GM23248 (cell line): ENCODE measurements at regions not wholly inside any gene's neighbourhood (a gene's known extent, or its start where the extent isn't known, plus 50 kb on each side); places are given as distances from the start of the nearest gene placed in this dataset.
A peak's percentile ranks its signal among the peaks of the same experiment; 100 is the strongest.

Experiments used
- DNase-seq: peaks from one replicate; pipeline ENCODE4 v3.0.0-alpha.2; 2015
- H2AFZ ChIP-seq: fragments of 200-600 bp; sonication (generic); 2 replicates; pipeline ENCODE4 v1.6.1; 2016; ENCODE audit warnings: antibody characterized with exemption
- H3F3A ChIP-seq: fragments of 200-600 bp; sonication (generic); 2 replicates; pipeline ENCODE4 v1.6.1; 2016; ENCODE audit warnings: mild to moderate bottlenecking, antibody characterized with exemption, mixed run types; ENCODE audit not compliant: insufficient read depth
- H3K27ac ChIP-seq: fragments of 200-600 bp; sonication (generic); 2 replicates; pipeline ENCODE4 v1.5.1; 2016; ENCODE audit warnings: mild to moderate bottlenecking
- H3K27me3 ChIP-seq: fragments of 200-600 bp; sonication (generic); replicated peaks from 2 replicates; pipeline ENCODE4 v1.6.1; 2016; ENCODE audit warnings: mild to moderate bottlenecking; ENCODE audit not compliant: insufficient read depth
- H3K36me3 ChIP-seq: fragments of 200-600 bp; sonication (generic); 2 replicates; pipeline ENCODE4 v1.6.1; 2016; ENCODE audit warnings: low read depth, mild to moderate bottlenecking
- H3K4me1 ChIP-seq: fragments of 200-600 bp; sonication (generic); 2 replicates; pipeline ENCODE4 v1.6.1; 2016; ENCODE audit warnings: mild to moderate bottlenecking; ENCODE audit not compliant: insufficient read depth
- H3K4me2 ChIP-seq: fragments of 200-600 bp; sonication (generic); one replicate; pipeline ENCODE4 v1.6.1; 2016; ENCODE audit warnings: mild to moderate bottlenecking; ENCODE audit not compliant: unreplicated experiment
- H3K4me3 ChIP-seq: fragments of 200-600 bp; sonication (generic); 2 replicates; pipeline ENCODE4 v1.5.1; 2016; ENCODE audit warnings: mild to moderate bottlenecking
- H3K79me2 ChIP-seq: fragments of 200-600 bp; sonication (generic); 2 replicates; pipeline ENCODE4 v1.6.1; 2016; ENCODE audit warnings: mild to moderate bottlenecking; ENCODE audit not compliant: insufficient read depth
- H3K9ac ChIP-seq: fragments of 200-600 bp; sonication (generic); 2 replicates; pipeline ENCODE4 v1.6.1; 2016; ENCODE audit warnings: mild to moderate bottlenecking
- H3K9me2 ChIP-seq: fragments of 200-600 bp; sonication (generic); 2 replicates; pipeline ENCODE4 v1.6.1; 2016; ENCODE audit warnings: mixed run types, mild to moderate bottlenecking, moderate library complexity; ENCODE audit not compliant: insufficient read depth
- H3K9me3 ChIP-seq: fragments of 200-600 bp; sonication (generic); one replicate; pipeline ENCODE4 v1.6.1; 2017; ENCODE audit warnings: low read depth
- H4K20me1 ChIP-seq: fragments of 200-600 bp; sonication (generic); 2 replicates; pipeline ENCODE4 v1.6.0; 2016; ENCODE audit not compliant: insufficient read depth
- EZH2 ChIP-seq: fragments of 200-600 bp; sonication (generic); IDR thresholded peaks from 2 replicates; pipeline ENCODE4 v1.6.1; 2018; ENCODE audit warnings: antibody characterized with exemption, mild to moderate bottlenecking; ENCODE audit not compliant: insufficient read depth, poor library complexity, severe bottlenecking
- EZH2phosphoT487 ChIP-seq: fragments of 200-600 bp; sonication (generic); IDR thresholded peaks from 2 replicates; pipeline ENCODE4 v1.6.1; 2018; ENCODE audit warnings: antibody characterized with exemption, moderate library complexity, mild to moderate bottlenecking, low read depth; ENCODE audit not compliant: insufficient read depth
- WGBS, 2 experiments: methylation state at CpG; one replicate each; pipeline ENCODE4 v1.1.6; 2015 to 2017; ENCODE audit warnings: low lambda C conversion rate in 2 of 2, low coverage in 1 of 2; ENCODE audit errors: missing lambda C conversion rate in 2 of 2; 5-methylcytosine and 5-hydroxymethylcytosine counted together
- in situ Hi-C: fragments of 300-500 bp; cut with MboI; formaldehyde crosslinking; loops from 2 replicates; pipeline ENCODE4 v1.15.0; 2020

DNA sequence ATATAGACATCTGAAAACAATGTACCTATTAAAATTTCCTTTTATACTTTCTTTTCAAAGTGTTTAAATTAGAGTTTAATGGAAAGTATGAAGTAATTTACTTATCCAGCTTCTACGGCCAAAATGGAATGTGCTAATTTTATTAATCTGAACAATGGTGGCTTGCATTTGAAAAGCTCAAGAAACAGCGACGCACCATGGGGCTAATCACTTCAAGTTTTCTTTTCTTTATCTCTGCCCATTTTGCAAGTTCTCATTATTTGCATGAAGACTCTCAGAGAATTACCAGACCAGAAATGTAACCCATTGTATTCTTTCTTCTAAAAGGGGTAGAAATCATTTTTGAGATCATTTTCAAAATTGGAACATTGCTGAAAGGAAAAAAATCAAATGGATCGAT, 204.0 kb upstream of the STARD13 start:
- in situ Hi-C loops, result no loop called here

GRCh38 chr13:33490461-33491327, 205.1 kb upstream of the STARD13 start:
- H2AFZ ChIP-seq, result peak overlapping the region; percentile 42
- no peaks in the 10 kb centered on the region for H3K27me3 ChIP-seq
- DNase-seq, result peak; percentile 23
- TF ChIP-seq EZH2phosphoT487 (no peak), EZH2 (no peak)
- WGBS, 2 experiments, result 73 to 75% methylated on average over 16 to 17 of the region's 17 CpGs
- no peaks in the 10 kb centered on the region for H3K9me3 ChIP-seq
- H3K36me3 ChIP-seq, result no peaks in the 10 kb centered on the region
- no peak overlapping the region for H3K4me3 ChIP-seq
- H4K20me1 ChIP-seq, result no peaks in the 10 kb centered on the region
- peaks cover 24% of the 10 kb centered on the region for H3K4me1 ChIP-seq
- H3K9me2 ChIP-seq, result no peaks in the 10 kb centered on the region
- in situ Hi-C loops, result no loop called here
- H3K27ac ChIP-seq, result no peak overlapping the region
- peaks cover 5% of the 10 kb centered on the region; the same call in 1 of the 2 replicates for H3F3A ChIP-seq
- H3K9ac ChIP-seq, result no peak overlapping the region
- no peak overlapping the region for H3K4me2 ChIP-seq
- no peaks in the 10 kb centered on the region for H3K79me2 ChIP-seq

More for the DNA sequence above, 204.0 kb upstream of the STARD13 start:
- Histone ChIP-seq H3F3A (no peaks in the 10 kb centered on the region), H3K27ac (no peak overlapping the region), H3K9me2 (no peaks in the 10 kb centered on the region), H3K36me3 (no peaks in the 10 kb centered on the region), H2AFZ (no peak overlapping the region), H3K4me3 (no peak overlapping the region), H3K9me3 (no peaks in the 10 kb centered on the region), H3K27me3 (no peaks in the 10 kb centered on the region), H3K79me2 (no peaks in the 10 kb centered on the region), H3K9ac (no peak overlapping the region), H3K4me1 (peaks cover 14% of the 10 kb centered on the region; the same call in 1 of the 2 replicates), H4K20me1 (no peaks in the 10 kb centered on the region), H3K4me2 (no peak overlapping the region)
- DNase-seq, result no peak
- 67 to 70% methylated on average over 4 of the region's 4 CpGs for WGBS, 2 experiments
- no peak for TF ChIP-seq EZH2phosphoT487

GRCh38 chr13:33493672-33494365, 208.3 kb upstream of the STARD13 start:
- Histone ChIP-seq H3K9ac (no peak overlapping the region), H4K20me1 (no peaks in the 10 kb centered on the region), H3K79me2 (no peaks in the 10 kb centered on the region), H3F3A (peaks cover 22% of the 10 kb centered on the region; the same call in 1 of the 2 replicates), H3K27me3 (no peaks in the 10 kb centered on the region), H3K36me3 (no peaks in the 10 kb centered on the region), H3K9me2 (peaks cover 5% of the 10 kb centered on the region; the same call in 1 of the 2 replicates), H3K27ac (no peak overlapping the region), H3K4me3 (no peak overlapping the region), H3K4me2 (no peak overlapping the region), H3K9me3 (no peaks in the 10 kb centered on the region), H2AFZ (no peak overlapping the region), H3K4me1 (peaks cover 24% of the 10 kb centered on the region)
- WGBS, 2 experiments, result 97 to 98% methylated on average over 6 of the region's 6 CpGs
- in situ Hi-C loops, result no loop called here
- DNase-seq, result no peak
- TF ChIP-seq EZH2phosphoT487 (no peak), EZH2 (no peak)

GRCh38 chr13:33494596-33495204, 209.1 kb upstream of the STARD13 start:
- Histone ChIP-seq H3K4me3 (no peak overlapping the region), H2AFZ (peak overlapping the region; percentile 40; the same call in 1 of the 2 replicates), H3K27me3 (no peaks in the 10 kb centered on the region), H3K9me2 (peaks cover 5% of the 10 kb centered on the region; the same call in 1 of the 2 replicates), H3K9ac (no peak overlapping the region), H4K20me1 (no peaks in the 10 kb centered on the region), H3K4me1 (peaks cover 24% of the 10 kb centered on the region), H3K27ac (peak overlapping the region; percentile 56), H3K79me2 (no peaks in the 10 kb centered on the region), H3K9me3 (no peaks in the 10 kb centered on the region), H3K36me3 (no peaks in the 10 kb centered on the region), H3F3A (peaks cover 22% of the 10 kb centered on the region; the same call in 1 of the 2 replicates), H3K4me2 (peak overlapping the region; percentile 6)
- in situ Hi-C loops, result no loop called here
- 50 to 54% methylated on average over 4 of the region's 4 CpGs for WGBS, 2 experiments
- peak; percentile 68 for DNase-seq
- no peak for TF ChIP-seq EZH2phosphoT487
- TF ChIP-seq EZH2, result no peak
